GM12873 (cell line): ENCODE measurements at regions not wholly inside any gene's neighbourhood (a gene's known extent, or its start where the extent isn't known, plus 50 kb on each side); places are given as distances from the start of the nearest gene placed in this dataset.

Experiments
- TF ChIP-seq, protein P1 (sequence below): IDR thresholded peaks from 2 replicates; pipeline ENCODE4 v1.5.1; 2012; ENCODE audit warnings: low read depth, mild to moderate bottlenecking, moderate library complexity, low read length, control low read depth; ENCODE audit not compliant: insufficient read depth; ENCODE audit errors: missing control alignments

DNA sequence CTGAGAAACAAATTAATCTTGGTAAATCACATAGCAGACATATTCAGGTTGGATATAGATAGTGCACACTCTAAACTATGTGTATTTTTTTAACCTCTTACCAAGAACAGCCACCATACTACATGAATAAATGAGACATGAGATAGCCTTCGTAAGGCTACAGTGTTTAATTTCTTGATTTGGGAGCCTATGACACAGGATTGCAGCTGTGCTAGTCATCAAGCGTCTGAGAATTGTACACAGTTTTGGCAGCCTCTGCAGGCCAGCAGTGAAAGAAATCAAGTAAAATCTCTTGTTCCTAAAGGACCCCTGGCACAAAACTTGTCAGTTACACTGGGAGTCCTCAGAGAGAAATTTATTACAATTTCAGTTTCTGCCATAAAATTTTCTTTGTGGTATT lies 236.1 kb downstream of the C12orf50 start:
- TF ChIP-seq, protein P1, sequence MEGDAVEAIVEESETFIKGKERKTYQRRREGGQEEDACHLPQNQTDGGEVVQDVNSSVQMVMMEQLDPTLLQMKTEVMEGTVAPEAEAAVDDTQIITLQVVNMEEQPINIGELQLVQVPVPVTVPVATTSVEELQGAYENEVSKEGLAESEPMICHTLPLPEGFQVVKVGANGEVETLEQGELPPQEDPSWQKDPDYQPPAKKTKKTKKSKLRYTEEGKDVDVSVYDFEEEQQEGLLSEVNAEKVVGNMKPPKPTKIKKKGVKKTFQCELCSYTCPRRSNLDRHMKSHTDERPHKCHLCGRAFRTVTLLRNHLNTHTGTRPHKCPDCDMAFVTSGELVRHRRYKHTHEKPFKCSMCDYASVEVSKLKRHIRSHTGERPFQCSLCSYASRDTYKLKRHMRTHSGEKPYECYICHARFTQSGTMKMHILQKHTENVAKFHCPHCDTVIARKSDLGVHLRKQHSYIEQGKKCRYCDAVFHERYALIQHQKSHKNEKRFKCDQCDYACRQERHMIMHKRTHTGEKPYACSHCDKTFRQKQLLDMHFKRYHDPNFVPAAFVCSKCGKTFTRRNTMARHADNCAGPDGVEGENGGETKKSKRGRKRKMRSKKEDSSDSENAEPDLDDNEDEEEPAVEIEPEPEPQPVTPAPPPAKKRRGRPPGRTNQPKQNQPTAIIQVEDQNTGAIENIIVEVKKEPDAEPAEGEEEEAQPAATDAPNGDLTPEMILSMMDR: no peak

DNA sequence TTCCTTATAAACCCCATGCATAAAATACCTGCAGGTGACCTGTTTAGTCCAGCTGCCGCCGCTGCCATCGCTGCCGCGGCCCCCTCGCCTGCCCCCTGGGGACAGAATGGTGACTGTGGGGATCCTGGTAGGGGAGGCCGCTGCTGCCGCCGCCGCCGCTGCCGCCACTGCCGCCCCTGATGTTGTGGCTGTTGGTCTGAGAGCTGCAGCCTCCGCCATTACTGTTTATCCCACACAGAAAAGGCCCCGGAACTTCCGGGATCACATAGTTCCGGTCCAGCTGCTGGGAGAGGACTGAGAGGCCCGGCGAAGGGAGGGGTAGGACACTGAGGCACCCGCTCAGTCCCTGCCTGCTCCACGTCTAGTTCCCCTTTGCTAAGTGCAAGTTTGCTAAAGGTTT lies 244.9 kb downstream of the C12orf50 start:
- TF ChIP-seq, protein P1: no peak

DNA sequence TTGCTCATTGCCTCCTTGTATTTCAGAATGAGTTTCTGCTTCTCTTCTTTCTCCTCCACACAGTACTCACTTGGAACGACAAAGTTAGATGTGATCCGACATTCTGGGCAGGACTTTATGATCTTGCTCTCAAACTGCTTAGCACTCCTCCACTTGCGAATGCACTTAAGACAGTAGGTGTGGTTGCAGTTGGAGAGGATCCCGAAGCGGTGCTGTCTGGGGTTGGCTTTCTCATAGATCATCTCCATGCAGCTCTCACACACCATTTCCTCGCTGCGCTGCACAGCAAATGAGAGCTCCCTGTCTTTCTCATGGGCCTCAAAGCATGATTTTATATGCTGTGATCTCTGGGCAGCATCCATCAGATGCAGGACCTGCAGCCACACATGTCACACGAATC lies 245.7 kb downstream of the C12orf50 start:
- TF ChIP-seq, protein P1: no peak

DNA sequence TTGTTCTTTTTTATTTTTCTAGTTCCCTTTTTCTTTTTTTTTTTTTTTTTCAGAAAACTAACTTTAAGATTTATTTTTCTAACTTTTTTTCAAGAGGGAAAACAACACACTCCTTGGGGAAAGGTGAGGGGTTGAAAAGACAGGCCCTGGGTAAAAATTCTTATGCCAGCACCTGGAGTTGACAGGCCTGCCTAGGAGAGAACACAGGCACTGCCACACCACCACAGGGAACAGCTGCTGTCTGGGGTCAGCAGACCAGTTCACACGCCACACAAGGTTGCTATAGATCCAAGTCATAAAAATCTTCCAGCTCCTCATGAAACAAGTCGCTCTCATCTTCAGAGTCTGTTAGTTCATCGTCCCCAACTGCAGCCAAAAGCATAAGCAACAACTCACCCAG lies 246.4 kb downstream of the C12orf50 start:
- TF ChIP-seq, protein P1: no peak

DNA sequence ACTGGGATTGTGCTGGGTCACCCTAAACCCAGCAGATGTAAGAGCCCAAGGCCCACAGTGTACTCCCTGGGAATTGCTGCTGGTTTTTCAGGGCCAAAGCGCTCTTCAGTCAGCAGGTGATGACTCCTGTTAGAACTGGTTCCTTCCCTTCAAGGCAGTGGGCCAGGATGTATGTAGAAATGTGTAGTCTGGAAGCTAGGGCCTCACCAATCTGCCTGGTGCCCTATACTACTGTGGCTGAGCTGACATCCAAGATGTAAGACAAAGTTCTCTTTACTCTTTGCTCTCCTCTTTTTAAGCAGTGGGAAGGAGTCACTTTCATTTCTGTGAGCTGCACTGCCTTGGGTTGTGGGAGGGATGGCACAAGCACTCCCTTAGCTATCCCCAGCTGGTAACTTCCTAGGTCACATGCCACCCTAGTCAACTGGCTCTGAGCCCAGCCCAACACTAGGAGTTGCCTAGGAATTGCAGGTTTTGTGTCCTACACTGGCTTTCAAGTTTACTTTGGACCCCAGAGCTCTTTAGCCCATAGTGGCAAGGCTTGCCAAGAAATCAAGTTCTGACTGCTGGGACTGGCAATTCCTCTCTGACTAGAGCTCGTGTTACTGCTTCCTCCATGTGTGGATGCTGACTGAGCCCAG lies 249.2 kb downstream of the C12orf50 start:
- TF ChIP-seq, protein P1: no peak

DNA sequence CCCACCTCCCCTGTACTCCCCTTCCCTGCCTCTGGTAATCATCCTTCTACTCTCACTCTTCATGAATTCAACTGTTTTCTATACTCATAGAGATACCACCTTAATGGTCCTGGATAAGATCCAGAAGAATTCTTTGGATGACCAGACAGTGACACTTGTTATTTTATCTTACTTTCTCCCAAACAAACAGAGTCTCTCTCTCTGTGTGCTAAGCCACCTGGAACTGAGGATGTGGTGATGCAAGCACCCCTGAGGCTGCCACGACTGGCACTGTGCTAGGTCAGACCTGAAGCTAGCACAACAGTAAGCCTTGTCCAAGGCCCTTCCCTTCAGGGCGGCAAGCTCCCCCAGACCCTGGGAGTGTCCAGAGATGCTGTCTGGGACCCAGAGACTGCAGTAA lies 250.2 kb downstream of the C12orf50 start:
- TF ChIP-seq, protein P1: no peak

DNA sequence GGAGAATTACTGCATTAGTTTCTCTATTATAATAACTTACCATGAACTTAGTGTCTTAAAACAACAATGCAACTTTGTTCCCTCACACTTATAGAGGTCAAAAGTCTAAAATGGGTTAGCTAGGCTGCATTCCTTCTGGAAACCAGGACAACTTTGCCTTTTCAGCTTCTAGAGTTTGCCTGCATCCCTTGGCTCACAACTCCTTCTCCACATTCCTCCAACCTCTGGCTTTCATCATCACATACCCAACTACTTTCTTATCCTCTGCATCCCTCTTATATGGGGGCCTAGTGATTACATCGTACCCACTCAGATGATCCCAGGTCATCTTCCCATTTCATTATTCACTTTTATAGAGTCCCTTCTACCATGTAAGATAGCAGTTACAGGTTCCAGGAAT lies 251.1 kb downstream of the C12orf50 start:
- TF ChIP-seq, protein P1: no peak
